Right forelimb (tissue), 1 donor: ENCODE measurements at regions not wholly inside any gene's neighbourhood (a gene's known extent, or its start where the extent isn't known, plus 50 kb on each side); places are given as distances from the start of the nearest gene placed in this dataset.
"Not testable (repeated sequence)": the region's sequence is repeated elsewhere in the genome, so short reads cannot be mapped to it uniquely, and the experiment has no call there.

Experiments used
- DNase-seq: peaks from one replicate; pipeline ENCODE4 v3.0.0-alpha.2; 2018

DNA sequence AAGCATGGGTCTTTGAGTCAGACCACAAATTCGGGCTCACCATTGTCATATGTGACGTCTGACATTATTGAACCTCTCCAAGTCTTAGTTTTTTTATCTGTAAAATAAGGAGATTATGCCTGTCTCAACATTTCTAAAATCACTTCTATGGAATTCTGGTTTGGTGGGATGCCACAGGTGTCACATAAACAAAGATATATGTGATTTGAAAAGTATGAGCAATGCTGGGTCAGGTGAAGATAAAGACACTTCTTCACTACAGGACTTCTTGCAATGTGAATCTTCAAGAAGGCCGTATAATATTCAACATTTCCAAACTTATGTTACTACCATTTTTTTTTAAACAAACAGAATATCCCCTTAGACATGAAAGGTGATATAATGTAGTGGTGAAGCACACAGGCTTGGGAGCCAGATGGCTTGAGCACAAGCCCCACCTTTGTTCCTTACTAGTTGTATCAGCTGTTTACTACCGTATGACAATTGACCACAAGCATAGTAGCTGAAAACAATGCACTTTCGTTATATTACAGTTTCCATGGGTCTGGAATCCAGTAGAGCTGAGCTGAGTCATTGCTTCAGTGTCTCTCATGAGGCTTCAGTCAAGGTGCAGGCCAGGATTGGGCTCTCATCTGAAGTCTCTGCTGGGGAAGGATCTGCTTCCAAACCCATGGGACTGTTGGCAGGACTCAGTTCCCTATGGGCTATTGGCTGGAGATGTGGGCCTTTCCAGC, 87.7 kb downstream of the UTP18 start:
- no peak for DNase-seq

GRCh38 chr17:51351080-51351479, 90.7 kb downstream of the UTP18 start:
- DNase-seq = no peak

DNA sequence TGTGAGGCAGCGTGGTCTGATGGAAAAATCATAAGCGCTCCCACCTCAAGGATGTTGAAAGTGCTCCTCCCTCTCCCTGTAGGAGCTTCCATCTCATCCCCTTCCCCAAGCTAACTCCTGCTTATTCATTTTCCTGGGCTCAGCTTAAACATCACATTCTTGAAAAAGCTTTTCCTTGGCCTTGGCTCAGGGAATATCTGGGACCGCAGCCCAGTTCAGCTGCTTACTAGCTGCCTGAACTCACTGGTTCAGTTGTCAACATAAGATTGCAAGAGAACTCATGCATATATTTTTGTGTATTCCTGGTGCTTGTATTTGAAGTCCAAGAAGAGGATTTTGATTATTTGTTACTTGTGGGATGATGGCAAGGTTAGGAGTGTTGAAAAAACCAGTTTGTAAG, 91.5 kb downstream of the UTP18 start:
- peak; percentile 83 for DNase-seq

GRCh38 chr17:51352798-51353197, 92.5 kb downstream of the UTP18 start:
- no peak for DNase-seq

- no peak for DNase-seq
Measured at GRCh38 chr17:51353296-51353695, 93.0 kb downstream of the UTP18 start.

DNA sequence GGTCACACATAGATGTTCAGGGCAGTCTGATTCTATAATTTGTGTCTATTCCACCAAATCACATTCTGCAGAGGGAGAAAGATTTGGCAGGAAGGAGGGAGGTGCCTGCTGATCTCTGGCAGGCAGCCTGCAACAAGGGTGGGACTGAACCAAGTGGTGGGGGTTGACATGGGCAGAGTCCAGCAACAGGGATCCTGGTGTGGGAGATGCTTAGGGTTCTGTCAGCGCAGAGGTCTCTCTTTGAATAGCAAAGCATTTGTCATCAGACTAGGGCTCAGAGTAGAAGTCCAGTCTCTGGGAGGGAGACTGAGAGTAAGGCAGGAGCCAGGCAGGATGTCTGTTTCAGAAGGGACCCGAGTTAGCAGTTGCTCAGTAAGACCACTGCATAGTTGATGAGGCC, 94.6 kb downstream of the UTP18 start:
- no peak for DNase-seq

GRCh38 chr17:51355441-51356410, 95.4 kb downstream of the UTP18 start:
- no peak for DNase-seq

DNA sequence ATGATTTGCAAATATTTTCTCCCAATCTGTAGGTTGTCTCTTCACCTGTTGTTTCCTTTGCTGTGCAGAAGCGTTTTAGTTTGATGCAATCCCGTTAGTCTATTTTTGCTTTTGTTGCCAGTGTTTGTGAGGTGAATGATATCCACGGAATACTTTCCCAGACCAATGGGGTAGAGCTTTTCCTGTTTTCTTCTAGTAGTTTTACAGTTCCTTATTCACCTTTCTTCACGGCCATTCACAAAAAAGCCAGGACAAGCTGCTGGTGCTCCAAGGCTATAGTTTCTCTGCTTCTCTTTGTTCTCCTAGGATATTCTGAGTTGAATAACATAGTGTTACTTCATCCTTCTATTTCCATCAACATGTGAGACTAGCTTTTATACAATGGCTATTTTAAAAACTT, 98.7 kb downstream of the UTP18 start:
- no peak for DNase-seq

GRCh38 chr17:51362811-51363585, 102.7 kb downstream of the UTP18 start:
- no peak for DNase-seq

GRCh38 chr17:51365090-51365489, 104.7 kb downstream of the UTP18 start:
- DNase-seq = no peak

DNA sequence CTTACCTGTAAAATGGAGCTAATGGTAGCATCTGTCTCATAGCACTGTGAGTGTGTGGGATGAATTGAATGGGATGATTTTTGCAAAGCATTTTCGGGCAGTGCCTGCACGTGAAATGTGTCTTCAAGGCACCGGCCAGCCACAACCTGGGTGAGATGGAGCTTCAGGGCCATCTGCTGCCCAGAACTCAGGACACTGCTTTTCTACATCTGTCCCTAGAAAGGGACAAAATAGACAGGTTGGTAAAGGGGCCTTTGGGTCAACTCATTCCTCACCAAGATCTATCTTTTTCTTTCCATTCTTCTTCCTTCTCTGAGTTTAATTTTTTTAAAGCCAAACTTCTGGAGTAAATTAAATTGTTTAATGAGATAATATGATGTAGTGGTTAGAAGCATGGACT, 106.5 kb downstream of the UTP18 start:
- no peak for DNase-seq

DNA sequence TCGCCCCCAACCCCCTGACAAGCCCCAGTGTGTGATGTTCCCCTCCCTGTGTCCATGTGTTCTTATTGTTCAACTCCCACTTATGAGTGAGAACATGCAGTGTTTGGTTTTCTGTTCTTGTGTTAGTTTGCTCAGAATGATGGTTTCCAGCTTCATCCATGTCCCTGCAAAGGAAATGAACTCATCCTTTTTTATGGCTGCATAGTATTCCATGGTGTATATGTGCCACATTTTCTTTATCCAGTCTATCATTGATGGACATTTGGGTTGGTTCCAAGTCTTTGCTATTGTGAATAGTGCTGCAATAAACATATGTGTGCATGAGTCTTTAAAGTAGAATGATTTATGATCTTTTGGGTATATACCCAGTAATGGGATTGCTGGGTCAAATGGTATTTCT, 107.5 kb downstream of the UTP18 start:
- DNase-seq = not testable (repeated sequence)

- DNase-seq = peak; percentile 67
Measured at GRCh38 chr17:51371732-51372151, 111.4 kb downstream of the UTP18 start.

DNA sequence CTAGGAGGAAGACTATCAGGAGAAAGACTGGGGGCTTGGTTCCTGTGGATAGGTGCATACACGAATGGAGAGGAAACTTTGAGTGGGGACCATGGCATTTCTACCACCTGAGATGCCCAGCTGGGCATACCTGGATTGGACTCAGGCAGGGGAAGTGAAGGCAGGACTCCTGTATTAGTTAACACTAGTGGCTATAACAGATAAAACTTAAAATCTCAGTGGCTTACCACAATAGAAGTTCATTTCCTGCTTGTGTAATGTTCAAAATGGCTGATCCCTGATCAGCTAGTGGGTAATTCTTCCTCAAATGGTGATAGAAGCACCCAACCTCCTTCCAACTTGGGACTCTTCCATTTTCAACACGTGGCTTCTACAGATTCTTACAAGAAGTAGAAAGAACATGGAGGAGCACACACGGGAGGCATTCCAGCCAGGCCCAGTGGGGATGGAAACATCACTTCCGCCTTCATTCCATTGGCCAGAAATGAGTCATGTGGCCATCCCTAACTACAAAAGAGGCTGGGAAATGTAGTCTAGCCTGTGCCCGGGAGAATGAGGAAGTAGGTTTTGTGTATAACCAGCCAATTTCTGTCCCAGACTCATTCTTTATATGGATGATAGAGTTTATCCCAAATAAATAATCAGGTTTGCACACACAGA, 112.1 kb downstream of the UTP18 start:
- no peak for DNase-seq

GRCh38 chr17:51373489-51374152, 113.3 kb downstream of the UTP18 start:
- no peak for DNase-seq

- no peak for DNase-seq
Measured at GRCh38 chr17:51374209-51374608, 113.9 kb downstream of the UTP18 start.

DNA sequence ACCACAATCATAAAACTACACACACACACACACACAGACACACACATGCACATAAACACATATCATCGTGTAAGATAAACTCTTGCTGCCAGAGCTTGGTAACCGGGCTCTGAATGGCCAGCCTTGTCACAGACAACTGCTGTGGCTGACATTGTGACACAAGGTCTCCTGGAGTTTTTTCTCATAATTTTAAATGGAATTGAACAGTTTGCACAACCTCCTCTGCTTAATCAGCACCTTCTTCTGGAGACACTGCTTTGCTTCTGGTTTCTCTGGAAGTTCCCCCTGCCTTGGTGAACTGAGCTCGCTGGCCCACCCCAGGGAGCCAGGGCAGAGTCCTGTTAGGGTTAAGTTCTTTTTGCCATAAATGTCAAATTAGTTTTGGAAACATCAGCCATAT, 115.4 kb downstream of the UTP18 start:
- no peak for DNase-seq

- no peak for DNase-seq
Measured at GRCh38 chr17:51376739-51377138, 116.4 kb downstream of the UTP18 start.

DNA sequence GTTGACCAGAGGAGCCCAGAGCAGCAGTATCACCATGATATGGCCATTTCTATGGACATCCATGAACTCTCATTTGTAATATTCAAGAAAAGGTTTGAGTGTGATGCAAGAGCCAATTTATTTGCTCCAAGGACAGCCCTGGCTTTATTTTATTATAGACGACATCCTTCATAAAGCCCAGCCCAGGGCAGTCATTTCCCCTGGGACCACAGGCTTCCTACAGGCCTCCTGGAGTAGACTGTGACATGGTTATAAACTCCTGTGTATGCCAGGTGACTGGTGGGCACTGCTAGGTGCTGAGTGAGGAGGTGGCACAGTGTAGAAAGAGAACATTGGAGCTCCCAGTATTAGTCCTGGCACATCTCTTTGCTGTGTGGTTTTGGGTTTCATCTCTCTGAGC, 120.9 kb downstream of the UTP18 start:
- DNase-seq = no peak

- DNase-seq = no peak
Measured at GRCh38 chr17:51385208-51385607, 124.9 kb downstream of the UTP18 start.

DNA sequence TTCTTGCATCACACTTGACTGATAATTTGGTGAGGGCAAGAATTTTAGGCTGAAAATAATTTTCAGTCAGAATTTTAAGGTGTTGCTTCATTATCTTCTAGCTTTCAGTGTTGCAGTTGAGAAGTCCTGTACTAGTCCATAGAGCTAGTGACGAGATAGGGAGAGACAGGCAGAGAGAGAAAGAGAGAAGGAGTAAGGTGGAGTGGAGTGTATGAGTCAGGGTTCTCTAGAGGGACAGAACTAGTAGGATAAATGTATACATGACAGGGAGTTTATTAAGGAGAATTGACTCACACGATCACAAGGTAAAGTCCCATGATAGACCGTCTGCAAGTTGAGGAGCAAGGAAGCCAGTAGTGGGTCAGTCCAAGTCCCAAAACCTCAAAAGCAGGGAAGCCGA, 127.2 kb downstream of the UTP18 start:
- no peak for DNase-seq

DNA sequence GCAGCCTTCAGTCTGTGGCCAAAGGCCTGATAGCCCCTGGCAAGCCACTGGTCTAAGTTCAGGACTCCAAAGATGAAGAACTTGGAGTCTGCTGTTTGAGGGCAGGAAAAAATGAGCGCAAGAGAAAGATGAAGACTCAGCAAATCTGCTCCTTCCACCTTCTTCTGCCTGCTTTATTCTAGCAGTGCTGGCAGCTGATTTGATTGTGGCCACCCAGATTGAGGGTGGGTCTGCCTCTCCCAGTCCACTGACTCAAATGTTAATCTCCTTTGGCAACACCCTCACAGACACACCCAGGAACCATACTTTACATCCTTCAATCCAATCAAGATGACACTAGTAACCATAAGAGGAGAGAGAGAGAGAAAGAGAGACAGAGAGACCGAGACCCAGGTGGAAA, 127.6 kb downstream of the UTP18 start:
- no peak for DNase-seq
